NCI-H2107 (cell line): ENCODE measurements at regions not wholly inside any gene's neighbourhood (a gene's known extent, or its start where the extent isn't known, plus 50 kb on each side); places are given as distances from the start of the nearest gene placed in this dataset.
A peak's percentile ranks its signal among the peaks of the same experiment; 100 is the strongest.

Source experiments
- DNase-seq: peaks from one replicate; lab custom pipeline; 2025; lab: John Stamatoyannopoulos, UW

- DNase-seq: no peak
Measured at GRCh38 chr4:81881855-81882621, 410.3 kb upstream of the RASGEF1B start.

DNA sequence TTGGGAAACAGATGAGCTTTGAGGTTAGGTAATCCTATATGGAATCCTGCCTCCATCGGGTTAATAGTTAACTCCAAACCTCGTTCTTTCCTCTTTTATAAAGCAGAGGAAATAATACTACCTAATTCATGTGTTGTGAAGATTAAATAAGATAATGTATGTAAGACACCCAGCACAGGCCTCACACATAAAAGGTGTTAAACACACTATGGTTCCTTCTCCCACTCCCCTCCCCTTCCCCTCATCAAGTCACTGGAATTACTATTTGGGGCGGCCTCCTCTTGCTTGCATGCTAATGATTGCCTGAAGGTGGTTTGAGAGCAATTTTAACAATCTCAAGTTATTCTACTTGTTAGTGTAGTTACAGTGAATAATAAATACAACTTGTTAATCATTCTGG, 404.4 kb upstream of the RASGEF1B start:
- no peak for DNase-seq

- DNase-seq: no peak
Measured at GRCh38 chr4:81874661-81875515, 403.2 kb upstream of the RASGEF1B start.

DNA sequence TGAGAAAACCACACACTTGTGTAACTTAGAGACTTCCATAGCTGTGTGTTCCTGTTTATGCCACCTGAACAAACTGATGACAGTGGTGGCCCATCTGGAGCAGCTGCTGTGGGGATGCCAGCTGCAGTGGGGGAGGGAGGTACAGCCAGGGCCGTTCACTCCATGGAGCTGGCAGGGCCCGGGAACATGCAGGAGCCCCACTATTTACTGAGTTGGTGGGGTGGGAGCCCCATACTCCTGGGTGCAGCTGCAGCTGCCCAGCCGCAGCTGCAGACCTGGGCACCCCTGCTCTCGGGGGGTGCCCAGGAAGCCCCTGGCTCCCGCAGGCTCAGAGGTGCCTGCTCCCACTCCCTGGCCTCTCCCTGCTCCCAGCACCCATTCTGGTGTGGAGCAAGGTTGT, 398.6 kb upstream of the RASGEF1B start:
- DNase-seq: no peak

DNA sequence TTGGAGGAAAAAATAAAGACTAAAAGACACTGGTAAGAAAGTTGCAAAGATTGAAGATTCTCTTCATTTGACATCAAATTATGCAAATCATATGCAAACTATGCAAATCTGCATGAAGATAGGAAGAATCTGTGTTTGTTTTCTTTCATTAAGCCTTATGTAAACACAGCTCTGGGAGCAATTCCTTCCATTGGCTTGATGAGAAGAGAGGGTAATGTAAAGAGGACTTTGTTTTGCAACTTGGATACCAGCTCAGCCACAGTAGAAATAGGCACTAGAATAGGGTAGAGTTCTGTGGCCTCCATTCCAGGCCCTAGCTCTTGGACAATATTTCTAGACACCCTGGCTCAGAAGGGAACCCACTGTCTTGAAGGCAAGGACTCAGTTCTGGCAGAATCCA, 388.4 kb upstream of the RASGEF1B start:
- no peak for DNase-seq

GRCh38 chr4:81854406-81854805, 382.7 kb upstream of the RASGEF1B start:
- DNase-seq: no peak

- no peak for DNase-seq
Measured at GRCh38 chr4:81852031-81852715, 380.5 kb upstream of the RASGEF1B start.

DNA sequence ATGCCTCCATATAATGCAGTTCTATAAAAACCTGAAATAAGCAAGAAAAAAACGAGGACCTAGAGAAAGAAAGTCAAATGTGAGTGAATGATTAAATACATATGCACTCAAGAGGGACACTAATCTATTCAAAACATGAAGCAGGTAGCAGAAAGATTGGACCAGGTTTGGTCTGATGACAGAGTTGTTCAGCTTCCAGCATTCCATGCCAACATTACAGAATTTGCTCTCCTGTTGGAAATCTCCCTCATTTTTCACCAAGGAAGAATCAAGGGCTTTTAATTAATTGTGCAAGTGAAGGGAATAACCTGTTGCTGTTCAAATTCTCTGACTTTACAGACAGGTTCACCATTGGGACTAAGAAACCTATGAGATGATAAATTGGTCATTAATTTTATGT, 379.0 kb upstream of the RASGEF1B start:
- no peak for DNase-seq

DNA sequence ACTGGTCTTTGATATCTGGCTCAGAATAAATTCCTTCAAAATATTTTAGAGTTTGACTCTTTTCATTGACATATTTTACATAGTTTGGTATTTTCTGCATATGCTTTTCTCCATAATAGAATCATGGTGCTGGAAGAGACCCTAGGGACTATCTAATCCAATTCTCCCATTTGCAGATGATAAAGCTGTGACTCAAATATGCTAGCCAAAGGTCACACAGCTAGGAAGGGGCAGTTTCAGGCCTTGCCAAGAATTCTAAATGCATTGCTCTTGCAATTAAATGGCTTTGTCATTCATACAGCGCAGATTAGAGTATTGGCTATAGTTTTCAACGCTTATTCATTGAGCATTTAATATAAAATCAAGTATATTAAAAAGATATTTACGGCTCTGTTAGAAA, 374.1 kb upstream of the RASGEF1B start:
- no peak for DNase-seq

- DNase-seq: no peak
Measured at GRCh38 chr4:81845273-81845672, 373.6 kb upstream of the RASGEF1B start.

DNA sequence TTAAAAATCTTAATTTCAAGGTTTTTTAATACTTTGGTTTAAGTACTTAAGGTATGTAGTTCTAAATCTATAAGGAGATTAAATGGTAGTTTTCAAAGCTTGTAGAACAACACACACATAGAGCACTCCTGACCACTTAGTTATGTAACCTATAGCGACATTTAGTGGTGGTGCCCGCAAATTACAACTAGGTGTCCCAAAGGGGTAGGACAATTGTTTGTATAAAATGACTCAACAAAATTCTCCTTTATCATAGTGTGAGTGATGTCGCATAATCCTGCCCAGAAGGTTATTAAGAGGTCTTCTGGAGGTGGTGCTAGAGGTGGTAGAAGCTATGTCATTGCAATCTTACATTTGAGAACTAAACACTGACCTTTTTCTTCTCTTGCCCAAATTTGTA, 373.0 kb upstream of the RASGEF1B start:
- DNase-seq: peak; percentile 37

GRCh38 chr4:81839347-81840042, 367.8 kb upstream of the RASGEF1B start:
- no peak for DNase-seq

GRCh38 chr4:81838586-81838985, 366.9 kb upstream of the RASGEF1B start:
- no peak for DNase-seq

DNA sequence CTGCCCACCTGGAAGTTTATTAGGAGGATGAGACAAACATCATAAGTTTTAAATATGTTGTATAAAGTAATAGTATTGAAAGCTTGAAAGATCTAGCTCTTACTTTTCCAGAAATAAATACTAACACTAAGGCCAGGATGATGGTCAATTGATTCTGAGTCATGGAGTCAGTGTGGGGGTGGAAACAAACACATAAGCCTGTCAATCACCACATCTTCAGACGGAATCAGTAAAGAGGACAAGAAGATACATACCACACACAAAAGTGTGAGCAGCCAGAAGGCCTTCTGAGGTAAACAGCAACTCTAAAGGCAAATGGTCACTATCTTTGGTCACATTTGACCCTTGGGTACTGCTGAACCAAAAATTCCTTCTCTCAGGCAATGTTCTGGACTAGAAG, 365.0 kb upstream of the RASGEF1B start:
- DNase-seq: no peak

DNA sequence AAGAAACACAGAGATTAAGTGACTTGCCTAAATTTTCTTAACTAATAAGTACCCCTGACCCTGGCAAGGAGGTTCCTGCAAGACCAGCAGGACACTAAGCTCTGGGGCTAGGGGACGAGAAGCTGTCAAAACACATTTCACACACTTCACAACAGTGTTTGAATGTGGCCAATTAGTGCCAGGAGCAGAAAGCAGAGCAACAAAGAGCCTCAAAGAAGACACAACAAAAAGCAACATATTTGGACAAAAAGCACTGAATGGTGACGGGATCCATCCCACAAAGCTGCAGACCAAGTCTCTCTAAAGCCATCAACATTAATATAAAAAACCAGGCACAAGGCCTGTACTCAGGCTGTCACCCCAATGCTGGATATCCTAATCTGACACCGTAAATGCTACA, 361.9 kb upstream of the RASGEF1B start:
- no peak for DNase-seq

GRCh38 chr4:81828991-81829390, 357.3 kb upstream of the RASGEF1B start:
- DNase-seq: no peak

GRCh38 chr4:81827577-81828202, 356.0 kb upstream of the RASGEF1B start:
- DNase-seq: no peak

DNA sequence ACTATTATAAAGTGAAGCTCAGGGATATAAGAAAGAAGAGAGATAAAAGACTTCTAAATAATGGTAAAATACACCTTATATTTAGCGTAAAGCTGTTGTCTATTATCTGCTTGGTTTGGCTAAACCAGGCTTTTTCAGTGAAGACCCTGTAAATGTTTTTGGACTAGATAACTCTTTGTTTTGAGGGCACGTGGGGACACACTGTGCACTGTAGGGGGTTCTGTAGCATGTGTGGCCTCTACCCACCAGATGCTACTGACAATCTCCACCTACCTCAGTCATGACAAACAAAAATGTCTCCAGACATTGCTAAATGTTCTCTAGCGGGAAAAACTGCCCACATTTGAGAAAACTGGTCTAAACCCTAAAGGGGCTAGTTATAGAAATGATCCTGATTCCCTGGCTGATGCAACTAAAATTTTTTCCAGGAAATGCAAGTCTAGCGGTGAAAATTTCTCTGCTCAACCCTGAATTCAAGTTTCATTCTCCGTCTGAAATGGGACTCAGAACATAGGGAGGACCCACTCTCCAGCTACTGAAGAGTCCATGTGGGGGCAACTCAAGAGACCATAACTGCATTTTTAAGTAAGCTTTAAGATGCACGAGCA, 355.2 kb upstream of the RASGEF1B start:
- DNase-seq: no peak

GRCh38 chr4:81826335-81826734, 354.6 kb upstream of the RASGEF1B start:
- DNase-seq: no peak

DNA sequence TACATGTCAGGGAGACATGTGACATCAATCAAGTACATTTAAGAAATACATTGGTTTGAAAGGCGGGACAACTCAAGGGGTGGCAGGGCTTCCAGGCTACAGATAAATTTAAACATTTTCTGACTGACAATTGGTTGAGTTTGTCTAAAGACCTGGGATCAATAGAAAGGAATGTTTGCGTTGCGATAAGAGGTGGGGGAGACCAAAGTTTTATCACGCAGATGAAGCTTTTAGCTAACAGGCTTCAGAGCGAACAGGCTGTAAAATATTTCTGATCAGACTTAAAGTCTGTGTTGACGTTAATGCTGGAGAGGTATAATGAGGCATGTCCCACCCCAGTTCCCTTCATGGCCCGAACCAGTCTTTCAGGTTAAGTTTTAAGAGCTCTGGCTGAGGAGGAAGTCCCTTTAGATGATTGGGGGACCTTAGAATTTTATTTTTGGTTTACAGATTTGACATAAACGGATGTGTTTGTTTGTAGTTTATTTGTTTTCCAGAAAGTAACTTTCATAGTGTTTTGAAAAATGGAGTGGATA, 346.7 kb upstream of the RASGEF1B start:
- no peak for DNase-seq
